NCI-H526 treated with DMSO at 0.1 percent for 48 hours (cell line): ENCODE measurements at regions not wholly inside any gene's neighbourhood (a gene's known extent, or its start where the extent isn't known, plus 50 kb on each side); places are given as distances from the start of the nearest gene placed in this dataset.

Source experiments
- DNase-seq: peaks from one replicate; lab custom pipeline; 2025; lab: John Stamatoyannopoulos, UW

DNA sequence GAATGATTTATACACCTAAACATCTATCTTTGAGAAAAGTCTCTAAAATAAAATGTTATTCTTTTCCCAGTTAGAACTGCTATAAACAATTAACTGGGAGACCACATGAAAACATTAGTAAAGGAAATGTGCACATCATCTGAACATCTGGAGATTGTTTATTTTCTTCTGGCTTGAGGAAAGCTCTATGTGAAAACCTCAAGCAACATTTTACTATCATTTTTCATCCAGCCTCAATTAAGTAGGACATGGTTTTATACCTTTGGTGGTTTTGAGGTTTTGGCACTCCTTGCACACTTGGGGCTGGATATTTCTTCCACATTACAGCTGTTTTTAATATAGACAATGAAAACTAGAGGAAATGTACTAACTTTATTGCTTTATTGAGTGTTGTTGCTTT, 609.5 kb upstream of the SLC8A1 start:
- no peak for DNase-seq

- DNase-seq: no peak
Observed at GRCh38 chr2:41062336-41062735, 610.4 kb upstream of the SLC8A1 start.

GRCh38 chr2:41066168-41066567, 614.3 kb upstream of the SLC8A1 start:
- DNase-seq: no peak

- no peak for DNase-seq
Observed at GRCh38 chr2:41068740-41069139, 616.9 kb upstream of the SLC8A1 start.

DNA sequence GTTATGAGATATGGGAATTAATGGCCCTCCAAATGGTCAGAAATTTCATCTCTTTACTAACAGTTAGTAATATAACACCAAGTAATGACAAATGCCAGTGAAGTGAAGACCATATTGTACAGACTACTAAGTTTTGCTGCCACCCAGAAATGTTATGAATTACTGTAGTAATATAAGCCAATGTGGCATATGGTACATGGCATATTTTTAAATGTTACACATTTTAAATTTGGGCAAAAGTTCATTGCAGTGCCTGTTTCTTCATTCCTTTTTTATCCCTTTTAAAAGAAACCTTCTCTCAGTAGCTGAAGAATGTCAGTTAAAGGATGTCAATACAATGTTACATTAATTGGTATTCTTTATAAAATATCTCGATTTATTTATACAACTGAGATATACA, 626.5 kb upstream of the SLC8A1 start:
- no peak for DNase-seq

GRCh38 chr2:41079011-41079410, 627.1 kb upstream of the SLC8A1 start:
- DNase-seq: no peak

DNA sequence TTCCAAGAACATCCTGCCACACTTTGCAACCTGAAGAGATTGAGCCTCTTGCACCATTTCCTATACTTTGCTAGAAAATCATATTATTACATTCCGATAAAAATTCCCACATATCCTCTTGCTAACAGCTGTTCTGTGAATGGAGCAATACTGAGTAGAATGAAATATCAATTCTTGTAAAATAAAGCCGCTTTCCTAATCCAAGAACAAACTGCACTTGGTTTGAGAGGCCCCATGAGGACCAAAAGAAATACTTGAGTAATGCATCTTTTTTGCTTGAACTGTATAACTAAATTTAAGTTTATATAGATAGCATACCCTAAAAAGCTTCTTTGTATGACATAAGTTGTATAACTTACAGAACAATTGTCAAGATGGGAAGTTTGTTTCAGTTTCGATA, 632.4 kb upstream of the SLC8A1 start:
- no peak for DNase-seq

GRCh38 chr2:41087946-41088345, 636.1 kb upstream of the SLC8A1 start:
- no peak for DNase-seq

DNA sequence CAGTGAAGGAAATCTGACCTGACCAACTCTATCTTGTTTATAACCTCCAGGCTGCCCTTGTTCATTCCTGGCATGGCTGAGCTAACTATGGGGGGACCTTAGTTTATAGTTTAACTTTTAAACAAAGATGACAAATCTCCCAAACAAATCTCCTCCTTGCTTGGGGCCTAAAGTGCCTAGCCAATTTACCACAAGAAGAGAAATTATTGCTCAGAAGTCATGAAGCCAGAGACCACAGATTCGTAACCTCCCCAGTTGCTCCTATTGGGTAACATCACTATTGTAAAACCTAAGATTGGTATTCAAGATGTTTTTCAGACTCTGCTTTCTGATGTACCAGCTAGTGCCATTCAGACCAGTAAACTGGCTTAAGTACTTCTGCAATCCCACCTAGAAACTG, 649.4 kb upstream of the SLC8A1 start:
- no peak for DNase-seq

- DNase-seq: no peak
Observed at GRCh38 chr2:41109744-41110143, 657.9 kb upstream of the SLC8A1 start.

- DNase-seq: no peak
Observed at GRCh38 chr2:41111836-41112627, 660.1 kb upstream of the SLC8A1 start.

GRCh38 chr2:41116106-41116797, 664.4 kb upstream of the SLC8A1 start:
- DNase-seq: no peak

DNA sequence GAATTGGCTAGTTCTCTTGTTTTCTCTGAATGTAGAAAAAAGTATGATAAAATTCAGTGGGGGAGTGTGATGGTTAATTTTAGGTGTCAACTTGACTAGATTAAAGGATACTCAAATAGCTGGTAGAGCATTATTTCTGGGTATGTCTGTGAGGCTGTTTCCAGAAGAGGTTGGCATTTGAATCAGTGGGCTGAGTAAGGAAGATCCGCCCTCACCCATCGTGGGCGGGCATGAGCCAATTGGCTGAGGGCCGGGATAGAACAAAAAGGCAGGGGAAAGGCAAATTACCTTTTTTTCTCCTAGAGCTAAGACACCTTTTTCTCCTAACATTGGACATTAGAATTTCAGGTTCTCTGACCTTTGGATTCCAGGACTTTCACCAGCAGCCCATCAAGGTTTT, 667.6 kb upstream of the SLC8A1 start:
- no peak for DNase-seq

DNA sequence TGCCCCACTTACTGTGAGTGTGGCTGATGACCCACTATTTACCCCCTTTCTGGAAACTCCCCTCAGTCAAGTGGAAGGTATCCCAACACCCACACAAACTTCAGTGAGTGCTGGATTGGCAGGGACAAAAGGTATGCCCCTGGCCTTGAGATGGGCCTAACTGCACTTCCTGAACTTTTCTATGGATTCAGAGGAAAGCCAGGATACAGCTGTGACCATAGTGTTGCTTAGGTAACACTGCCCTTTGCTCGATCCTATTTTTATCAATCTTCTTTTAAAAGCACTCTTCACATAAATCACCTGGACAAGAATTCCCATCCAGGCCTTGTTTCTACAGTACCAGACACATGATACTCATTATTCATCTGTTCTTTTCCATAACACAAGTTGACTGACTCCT, 671.5 kb upstream of the SLC8A1 start:
- no peak for DNase-seq

GRCh38 chr2:41127351-41127750, 675.5 kb upstream of the SLC8A1 start:
- no peak for DNase-seq

GRCh38 chr2:41129988-41130387, 678.1 kb upstream of the SLC8A1 start:
- DNase-seq: no peak

DNA sequence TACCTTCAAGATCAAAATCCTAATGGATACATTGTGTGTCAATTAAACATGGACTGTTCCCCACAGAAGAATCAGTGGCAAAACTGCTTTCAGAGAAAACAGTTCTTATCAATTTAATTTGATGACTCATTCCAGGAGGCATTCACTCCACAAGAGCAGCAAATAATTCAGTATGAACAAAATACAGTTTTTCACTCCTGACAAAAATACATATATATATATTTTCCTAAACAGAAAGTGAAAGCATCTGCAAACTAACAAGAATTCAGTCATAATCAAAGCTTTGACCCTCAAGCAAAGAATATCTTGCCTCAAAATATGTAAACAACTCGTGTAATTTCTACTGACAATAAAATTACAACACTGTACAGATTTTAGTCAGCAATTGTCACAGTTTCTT, 685.1 kb upstream of the SLC8A1 start:
- DNase-seq: no peak

GRCh38 chr2:41141146-41141791, 689.4 kb upstream of the SLC8A1 start:
- DNase-seq: no peak

- DNase-seq: no peak
Observed at GRCh38 chr2:41142478-41142877, 690.6 kb upstream of the SLC8A1 start.

- DNase-seq: no peak
Observed at GRCh38 chr2:41145066-41145465, 693.2 kb upstream of the SLC8A1 start.

DNA sequence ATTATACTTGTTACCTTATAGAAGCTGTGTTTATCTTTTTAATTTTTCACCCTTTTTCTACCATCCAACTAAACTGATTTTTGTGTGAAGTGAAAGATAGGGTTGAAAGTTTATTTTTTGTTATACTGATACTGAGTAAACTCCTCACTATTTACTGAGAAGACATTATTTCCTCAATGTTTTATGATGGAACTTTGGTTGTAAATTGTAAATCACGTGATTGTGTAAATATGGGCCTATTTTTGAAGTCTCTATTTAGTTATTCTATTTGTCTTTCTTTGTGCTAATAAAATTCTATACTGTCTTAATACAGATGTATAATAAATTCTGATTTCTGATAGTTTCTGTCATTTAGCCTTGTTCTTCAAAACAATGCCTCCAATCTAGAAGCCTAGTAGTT, 697.2 kb upstream of the SLC8A1 start:
- DNase-seq: no peak

DNA sequence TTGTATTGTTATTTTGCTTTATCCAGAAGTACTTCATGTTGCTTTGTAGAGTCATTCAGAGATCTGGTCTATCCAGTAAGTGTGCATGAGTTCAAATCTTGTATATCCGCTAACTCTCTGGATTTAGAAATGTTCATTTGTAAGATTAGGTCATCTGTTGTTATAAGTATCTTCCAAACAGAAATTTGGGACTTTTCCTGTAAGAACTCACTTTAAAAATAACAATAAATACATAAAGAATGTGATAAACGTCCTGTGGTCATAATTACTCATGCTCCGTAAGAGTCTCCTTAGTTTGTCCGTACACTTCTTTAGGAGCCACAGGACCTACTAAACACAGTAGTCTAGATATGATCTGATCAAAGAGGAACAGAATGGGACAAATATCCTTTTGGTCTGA, 699.9 kb upstream of the SLC8A1 start:
- no peak for DNase-seq

DNA sequence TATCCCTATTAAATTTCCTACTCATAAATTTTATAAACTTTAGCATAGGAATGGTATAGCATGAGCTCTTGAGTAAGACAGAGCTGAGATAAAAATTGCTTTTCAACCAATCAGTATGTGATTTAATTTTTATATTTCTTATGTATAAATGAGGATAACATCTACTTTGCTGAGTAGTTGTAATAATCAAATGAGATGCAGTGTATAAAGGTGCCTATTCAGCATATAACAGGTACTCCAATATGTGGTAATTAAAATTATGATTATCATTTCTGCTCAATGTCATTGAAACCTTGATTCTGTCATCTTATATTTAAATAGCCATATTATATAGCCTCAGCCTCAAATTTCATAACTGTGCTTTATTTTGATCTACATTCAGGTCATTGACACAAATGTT, 700.4 kb upstream of the SLC8A1 start:
- no peak for DNase-seq
